HL-60/S4 treated with phorbol 12-myristate 13-acetate at 8.2 ng/mL for 4 days and 3 days (cell line): ENCODE measurements at regions not wholly inside any gene's neighbourhood (a gene's known extent, or its start where the extent isn't known, plus 50 kb on each side); places are given as distances from the start of the nearest gene placed in this dataset.

ENCODE experiments used
- in situ Hi-C: fragments of 300-500 bp; cut with MboI; formaldehyde crosslinking; loops from 2 replicates; pipeline ENCODE4 v1.15.0; 2022; ENCODE audit warnings: low sequenced_read_pairs

DNA sequence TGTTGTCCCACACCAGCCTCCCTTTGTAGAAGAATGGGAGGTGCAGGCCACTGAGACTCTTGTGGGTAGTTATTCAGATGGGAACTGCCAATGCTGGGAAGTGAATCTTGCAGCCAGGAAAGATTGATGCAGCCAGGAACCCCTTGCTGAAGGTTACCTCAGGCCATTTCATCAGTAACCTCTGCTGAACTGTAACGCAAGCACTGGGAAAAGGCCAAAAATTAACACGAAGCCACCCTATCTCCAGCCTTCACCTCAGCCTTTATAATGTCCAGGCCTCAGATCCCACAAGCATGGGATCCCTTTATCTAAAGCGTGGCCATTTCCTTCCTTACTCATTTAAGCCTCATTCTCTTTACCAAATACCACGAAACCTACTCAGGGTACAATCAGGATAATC, 211.1 kb downstream of the SPTSSA start:
- in situ Hi-C loops: no loop called here

GRCh38 chr14:34247605-34248004, 214.4 kb downstream of the SPTSSA start:
- in situ Hi-C loops: no loop called here

DNA sequence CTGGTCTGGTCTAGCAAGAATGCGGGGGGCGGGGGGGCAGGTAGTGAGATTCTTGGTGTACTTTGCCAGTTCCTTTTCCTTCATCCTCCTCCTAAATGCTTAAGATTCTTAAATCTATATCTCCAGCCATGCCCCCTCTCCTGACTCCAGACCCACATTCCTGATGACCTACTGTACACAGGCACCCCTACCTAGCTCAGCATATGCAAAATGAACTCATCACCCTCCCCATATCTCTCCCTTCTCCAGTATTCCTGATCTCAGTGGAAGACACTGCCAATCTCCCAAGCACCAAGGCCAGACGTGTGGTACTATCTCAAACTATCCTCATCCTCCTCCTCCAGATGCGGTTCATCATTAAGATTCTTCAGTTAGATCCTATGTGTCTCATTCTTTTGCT, 215.8 kb downstream of the SPTSSA start:
- in situ Hi-C loops: no loop called here

DNA sequence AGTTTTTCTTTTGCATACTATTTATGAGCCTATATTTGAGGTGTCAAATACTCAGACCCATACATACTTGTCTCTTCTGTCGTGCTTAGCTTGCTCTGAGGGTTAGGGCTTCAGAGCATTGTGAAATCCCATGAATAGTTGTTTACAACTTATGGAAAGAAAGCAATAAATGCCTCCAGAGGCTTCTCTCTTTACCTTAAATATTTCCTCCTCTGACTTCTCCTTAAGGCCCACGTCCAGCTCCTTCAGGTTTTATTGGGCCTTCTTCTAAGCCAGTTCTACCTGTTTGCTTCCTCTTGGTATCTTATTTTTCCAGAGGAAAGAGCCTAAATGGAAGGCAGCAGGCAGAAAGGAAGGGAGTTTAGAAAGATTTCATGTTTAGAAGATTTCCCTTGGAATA, 218.6 kb downstream of the SPTSSA start:
- in situ Hi-C loops: no loop called here

GRCh38 chr14:34243001-34243400, 219.0 kb downstream of the SPTSSA start:
- in situ Hi-C loops: no loop called here

DNA sequence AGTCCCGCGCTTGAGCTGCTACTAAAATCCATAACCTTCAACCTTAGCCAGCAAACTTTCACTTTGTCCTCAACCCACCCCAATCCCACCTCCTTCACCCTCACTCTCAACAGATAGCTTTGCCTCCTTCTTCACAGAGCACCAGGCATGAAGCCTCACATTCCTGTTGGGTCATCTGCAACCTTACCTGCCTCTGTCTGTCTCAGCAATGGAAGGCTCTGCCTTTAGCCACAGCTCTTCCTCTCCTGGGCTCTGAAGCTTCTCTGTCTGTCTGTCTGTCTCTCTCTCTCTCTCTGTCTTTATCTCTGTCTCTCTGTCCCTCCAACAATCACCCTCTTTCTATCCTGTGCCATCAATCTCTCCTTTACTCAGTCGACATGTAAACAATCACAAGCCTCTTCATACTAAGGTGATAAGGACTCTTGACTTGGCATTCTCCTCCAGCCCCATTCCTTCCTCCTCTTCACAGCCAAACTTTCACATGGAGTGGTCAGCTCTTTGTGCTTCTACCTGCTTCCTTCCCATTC, 220.8 kb downstream of the SPTSSA start:
- in situ Hi-C loops: no loop called here

- in situ Hi-C loops: no loop called here
These were observed 223.4 kb downstream of the SPTSSA start for GRCh38 chr14:34238610-34239009.

DNA sequence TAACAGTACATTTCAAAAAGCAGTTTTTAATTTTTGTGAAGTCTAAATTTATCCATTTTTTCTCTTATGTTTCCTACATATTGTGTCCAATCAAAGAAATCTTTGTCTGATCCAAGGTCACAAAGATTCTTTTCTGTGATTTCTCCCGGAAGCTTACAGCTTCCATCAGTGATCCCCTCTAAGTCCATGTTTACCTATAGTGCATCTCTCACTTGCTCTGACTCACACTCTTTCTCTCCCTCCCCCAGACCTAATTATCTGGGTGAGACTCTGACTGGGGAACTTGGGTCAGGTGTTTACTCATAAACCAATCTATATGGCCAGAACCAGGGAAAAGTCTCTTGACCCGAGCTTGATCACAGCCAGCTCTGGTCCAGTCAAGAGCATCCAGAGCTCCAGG, 224.4 kb downstream of the SPTSSA start:
- in situ Hi-C loops: no loop called here

- in situ Hi-C loops: no loop called here
These were observed 225.0 kb downstream of the SPTSSA start for GRCh38 chr14:34237081-34237480.

- in situ Hi-C loops: no loop called here
These were observed 226.3 kb downstream of the SPTSSA start for GRCh38 chr14:34235643-34236300.

DNA sequence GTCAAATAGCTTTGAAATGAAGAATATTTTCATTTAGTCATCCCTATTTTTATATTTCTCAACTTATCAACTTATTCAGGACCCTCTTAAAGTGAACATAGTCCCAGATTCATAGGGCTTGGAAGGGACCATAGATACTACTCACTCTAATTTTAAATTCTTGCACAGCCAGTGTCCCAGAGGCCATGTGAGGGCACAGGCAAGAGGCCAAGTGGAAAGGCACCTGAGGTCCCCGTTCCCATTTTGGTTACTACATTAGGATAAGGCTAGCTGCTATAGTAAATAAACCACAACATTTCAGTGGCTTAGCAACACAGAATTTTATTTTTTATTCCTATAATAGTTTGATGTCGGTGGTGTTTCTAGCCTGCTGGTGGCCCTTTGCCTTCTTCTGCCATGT, 227.8 kb downstream of the SPTSSA start:
- in situ Hi-C loops: no loop called here

DNA sequence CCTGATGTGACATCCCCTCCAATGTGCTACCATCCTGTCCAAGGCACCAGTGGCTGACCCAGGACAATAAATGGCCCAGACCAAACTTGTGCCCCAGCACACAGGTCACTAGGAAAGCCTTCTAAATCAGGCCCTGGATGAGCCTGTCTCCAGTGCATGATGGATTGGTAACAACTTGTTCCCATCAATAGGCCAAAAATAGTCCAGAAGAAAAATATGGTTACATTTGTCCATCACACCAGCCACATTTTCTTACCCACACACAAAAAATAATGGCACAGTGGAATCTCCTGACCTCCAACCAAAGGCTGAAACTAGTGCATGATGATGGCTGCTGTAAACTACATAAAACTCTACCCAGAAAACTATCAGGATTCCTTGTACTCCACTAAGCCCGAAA, 228.4 kb downstream of the SPTSSA start:
- in situ Hi-C loops: no loop called here

- in situ Hi-C loops: no loop called here
These were observed 229.2 kb downstream of the SPTSSA start for GRCh38 chr14:34232790-34233189.

DNA sequence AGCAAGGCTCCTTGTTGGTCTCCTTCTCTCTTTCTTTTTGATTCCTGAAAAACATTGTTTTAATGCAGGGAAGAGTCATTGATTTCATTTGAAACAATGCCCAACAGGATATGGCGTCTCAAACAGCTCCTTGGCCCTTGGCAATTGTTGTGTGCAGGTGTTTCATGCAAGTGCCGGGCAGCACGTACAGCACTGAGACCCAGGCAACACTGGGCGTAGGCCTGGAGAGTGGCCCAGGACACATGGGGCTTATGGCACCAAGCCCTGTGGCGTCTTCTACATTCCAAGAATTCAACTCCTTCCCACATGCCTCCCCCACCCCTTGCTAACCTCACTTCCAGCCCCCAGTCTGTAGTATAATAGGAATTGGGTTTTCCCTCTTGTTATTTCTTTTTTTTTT, 230.4 kb downstream of the SPTSSA start:
- in situ Hi-C loops: no loop called here

DNA sequence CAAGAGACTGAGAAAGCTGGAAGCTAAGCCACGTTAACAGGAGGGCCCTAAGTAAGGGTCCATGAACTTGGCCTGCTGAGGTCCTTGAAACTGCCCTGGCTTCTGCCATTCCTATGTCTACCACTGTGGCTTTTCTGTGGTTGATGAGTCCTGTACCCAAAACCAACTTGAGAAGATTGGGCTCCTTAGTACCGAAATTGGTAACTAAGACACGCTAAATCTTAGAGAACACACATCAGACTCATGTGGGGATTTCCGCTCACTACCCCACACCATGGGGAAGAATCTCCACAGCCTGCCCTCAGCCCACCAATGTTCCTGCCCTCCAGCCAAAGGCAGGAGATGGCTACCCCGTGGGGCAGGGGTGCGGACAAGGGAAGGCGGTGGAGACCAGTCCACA, 232.9 kb downstream of the SPTSSA start:
- in situ Hi-C loops: no loop called here

GRCh38 chr14:34228650-34228976, 233.4 kb downstream of the SPTSSA start:
- in situ Hi-C loops: no loop called here

GRCh38 chr14:34227834-34228649, 234.0 kb downstream of the SPTSSA start:
- in situ Hi-C loops: no loop called here

- in situ Hi-C loops: no loop called here
These were observed 237.8 kb downstream of the SPTSSA start for GRCh38 chr14:34224221-34224620.

- in situ Hi-C loops: no loop called here
These were observed 238.5 kb downstream of the SPTSSA start for GRCh38 chr14:34223373-34224148.

- in situ Hi-C loops: no loop called here
These were observed 239.2 kb downstream of the SPTSSA start for GRCh38 chr14:34222867-34223266.

DNA sequence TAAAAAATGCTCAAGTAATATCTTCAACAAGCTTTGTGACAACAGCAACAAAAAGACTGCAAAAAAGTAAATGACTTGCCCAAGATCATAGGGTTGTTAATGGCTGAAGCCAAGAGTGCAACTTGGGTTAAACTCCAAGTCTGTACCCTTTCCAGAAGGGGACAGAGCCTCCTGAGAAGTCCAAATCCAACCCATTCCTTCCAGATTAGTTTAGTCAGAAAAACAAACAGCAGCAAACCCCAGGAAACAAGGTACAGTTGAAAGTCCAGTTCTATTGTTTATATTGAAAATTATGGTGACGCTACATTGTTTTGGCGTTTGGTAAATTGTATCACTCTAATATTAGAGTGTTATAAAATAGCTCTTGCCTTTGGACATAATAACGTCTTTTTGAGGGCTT, 239.9 kb downstream of the SPTSSA start:
- in situ Hi-C loops: no loop called here

- in situ Hi-C loops: no loop called here
These were observed 241.1 kb downstream of the SPTSSA start for GRCh38 chr14:34220921-34221320.
